ENCODE measurements at regions not wholly inside any gene's neighbourhood (a gene's known extent, or its start where the extent isn't known, plus 50 kb on each side); places are given as distances from the start of the nearest gene placed in this dataset.
"Not testable (repeated sequence)": the region's sequence is repeated elsewhere in the genome, so short reads cannot be mapped to it uniquely, and the experiment has no call there.

DNA sequence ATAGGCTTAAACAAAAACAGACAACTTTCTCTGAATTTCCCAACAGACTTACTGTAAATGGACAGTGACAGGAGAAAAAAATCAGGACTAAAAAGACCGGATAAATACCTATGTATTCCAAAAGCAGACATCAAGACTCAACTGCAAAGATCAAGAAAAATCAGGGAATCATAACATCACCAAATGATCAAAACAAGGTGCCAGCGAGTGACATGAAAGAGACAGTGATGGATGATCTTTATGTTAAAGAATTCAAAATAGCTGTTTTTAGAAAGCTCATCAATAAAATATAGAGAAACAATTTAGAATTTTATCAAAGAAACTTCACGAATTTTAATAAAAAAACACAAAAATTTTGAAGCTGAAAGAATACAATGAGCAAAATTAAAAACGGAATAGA is 952.5 kb upstream of the ATXN7L3B start:
- no peak for DNase-seq

DNA sequence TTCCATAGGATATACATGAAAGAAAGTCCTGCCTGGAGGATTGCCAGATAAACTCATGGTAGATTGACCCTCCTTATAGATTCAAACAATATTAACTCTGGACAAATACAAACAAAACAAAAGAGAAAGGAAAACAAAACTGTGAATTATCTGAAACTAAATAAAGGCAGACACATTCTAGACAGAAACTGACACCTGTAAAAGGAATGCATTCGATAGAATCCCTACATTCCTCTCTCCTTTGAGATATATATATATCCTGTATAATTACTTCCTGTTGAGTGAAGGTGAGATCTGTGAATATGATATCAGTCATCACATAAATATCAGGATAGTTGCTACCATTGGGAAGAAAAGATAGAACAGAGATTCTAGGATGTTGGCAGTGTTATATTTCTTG is 948.4 kb upstream of the ATXN7L3B start:
- DNase-seq, result no peak

DNA sequence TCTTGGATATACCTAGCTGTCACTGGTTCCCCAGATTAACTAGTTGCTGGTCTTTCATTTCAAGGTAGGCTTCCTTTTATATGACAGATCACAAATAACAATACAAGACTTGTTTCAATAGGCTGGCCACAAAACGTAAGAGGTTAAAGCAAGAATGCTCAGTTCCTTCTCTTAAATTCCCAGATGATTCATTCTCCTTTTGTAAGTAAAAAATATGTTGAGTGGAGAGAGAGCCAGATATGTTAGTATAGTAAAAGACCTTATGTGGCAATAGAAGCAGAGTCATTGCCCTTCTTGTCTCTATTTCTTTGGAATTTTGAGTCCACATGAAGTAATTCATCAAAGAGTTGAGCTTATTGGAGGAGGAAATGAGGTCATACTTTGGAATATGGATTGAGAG is 939.0 kb upstream of the ATXN7L3B start:
- no peak for DNase-seq

DNA sequence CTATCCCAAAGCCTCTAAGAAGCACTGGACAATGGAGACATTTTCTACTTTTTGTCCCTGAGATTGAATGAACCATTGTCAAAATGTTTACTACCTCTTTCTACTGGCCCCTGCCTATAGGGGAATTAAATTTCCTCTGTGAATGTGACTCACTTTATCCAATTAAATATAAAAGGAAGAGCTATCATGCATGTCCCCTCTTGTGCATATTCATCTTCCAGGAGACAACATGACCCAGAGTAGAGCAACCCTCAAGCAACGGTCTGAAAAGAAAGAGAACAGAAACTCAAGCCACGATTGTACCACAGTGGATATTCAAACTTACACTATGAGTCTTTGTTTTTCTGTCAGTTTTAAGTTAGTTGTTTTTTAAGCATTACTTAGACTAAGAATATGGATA is 938.4 kb upstream of the ATXN7L3B start:
- DNase-seq, result no peak

DNA sequence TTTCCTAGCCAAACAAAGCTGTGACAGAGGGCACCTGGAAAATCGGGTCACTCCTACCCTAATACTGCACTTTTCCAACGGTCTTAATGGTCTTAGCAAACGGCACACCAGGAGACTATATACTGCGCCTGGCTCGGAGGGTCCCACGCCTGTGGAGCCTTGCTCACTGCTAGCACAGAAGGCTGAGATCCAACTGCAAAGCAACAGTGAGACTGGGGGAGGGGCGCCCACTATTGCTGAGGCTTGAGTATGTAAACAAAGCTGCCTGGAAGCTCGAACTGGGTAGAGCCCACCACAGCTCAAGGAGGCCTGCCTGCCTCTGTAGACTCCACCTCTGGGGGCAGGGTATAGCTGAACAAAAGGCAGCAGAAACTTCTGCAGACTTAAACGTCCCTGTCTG is 931.7 kb upstream of the ATXN7L3B start:
- not testable (repeated sequence) for DNase-seq

DNA sequence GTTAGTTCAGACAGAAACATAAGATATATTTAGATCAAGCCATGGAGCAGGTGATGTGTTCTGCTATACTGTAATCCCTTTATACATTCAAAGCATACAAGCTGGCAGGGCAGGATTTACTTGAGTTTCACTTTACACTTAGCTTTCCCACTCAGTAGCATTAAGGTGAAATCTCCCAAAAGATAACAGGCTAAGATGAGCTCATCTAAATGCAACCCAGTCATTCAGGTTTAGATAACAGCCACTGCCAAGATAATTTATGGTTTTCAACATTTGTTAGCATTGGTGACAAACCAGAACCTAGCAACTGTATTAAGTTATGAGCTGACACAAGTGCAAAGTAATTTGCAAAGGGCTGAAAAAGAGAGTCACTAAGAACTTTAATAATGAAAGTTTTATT is 925.1 kb upstream of the ATXN7L3B start:
- DNase-seq, result no peak

DNA sequence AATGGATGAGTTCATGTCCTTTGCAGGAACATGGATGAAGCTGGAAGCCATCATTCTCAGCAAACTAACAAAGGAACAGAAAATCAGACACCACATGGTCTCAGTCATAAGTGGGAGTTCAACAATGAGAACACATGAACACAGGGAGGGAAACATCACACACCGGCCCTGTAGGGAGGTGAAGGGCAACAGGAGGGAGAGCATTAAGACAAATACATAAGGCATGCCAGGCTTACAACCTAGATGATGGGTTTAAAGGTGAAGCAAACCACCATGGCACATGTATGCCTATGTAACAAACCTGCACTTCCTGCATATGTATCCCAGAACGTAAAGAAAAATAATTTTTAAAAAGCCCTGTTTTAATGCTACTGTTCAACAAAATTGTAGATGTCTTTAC is 914.2 kb upstream of the ATXN7L3B start:
- no peak for DNase-seq

DNA sequence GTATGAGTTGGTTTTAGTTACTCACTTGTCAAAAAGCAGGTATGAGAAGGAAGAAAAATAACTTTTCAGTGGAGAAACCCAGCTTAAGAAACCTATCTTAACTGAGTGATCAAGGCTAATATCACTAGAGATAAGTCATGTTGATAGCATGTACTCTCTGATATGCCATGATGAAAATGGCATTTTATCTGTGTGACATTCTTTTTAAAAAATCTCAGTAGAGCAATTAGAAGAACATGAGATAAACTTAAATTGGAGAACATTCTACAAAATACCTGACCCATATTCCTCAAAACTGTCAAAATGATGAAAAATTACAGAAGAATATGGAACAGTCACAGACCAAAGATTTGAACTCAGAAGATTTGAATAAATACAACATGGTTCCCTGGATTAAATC is 912.4 kb upstream of the ATXN7L3B start:
- DNase-seq, result no peak

DNA sequence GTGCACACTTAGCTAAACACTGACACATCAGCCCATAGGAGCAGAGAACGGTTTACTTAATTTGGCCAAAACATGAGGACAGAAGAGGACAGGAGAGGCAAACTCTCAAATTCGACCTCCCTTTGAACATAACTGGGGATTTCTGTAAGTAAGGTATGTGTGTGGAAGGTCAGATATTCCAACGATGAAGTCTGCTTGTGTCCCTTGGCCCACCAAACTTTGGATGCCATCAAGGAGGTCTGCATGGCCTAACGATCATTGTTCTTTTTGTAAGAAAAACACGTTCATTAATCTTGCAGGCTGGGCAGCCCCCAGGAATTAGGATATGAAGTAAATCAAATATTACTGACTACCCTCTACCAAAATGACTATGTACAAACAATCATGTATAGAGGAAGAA is 908.5 kb upstream of the ATXN7L3B start:
- DNase-seq, result no peak

DNA sequence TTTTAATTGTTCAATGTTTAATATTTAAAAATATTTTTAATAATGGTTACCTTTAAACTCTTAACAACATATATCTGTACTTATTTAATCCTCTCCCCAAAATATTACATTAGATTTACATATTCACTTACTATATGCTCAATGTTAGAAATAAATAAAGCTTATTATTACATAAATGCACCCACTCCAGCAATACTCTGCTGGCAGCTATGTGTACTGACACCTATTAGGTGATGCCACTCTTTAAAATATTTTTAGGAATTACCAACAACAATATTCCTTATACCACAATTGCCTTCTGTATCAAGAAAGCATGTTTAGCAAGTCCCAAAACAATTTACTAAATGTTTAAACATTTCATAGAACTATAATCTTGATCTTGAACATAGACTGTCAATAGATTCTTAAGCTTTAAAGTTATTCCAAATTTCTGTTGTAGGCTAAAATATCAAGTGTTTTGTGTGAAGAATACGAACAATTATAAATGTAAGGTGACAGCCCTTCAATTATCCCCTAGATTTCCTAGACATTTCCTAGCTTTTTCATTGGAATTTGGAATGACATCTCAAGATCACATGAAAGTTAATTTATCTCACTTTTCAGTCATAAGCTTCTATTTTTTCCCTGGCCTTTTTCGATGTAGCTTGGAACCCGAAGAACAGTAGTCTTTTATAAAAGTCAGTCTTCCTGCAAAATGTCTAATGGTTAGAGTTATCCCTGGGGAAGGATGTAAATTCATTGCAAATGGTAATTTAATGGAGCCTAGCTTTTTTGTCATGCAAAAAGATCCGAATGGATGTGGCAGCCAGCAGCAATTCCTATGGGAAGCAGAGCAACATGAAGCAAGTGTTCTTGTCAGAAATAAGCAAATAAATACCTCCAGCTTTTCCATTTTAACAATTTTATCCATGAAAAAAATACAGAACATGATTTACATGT is 907.5 kb upstream of the ATXN7L3B start:
- DNase-seq, result no peak

DNA sequence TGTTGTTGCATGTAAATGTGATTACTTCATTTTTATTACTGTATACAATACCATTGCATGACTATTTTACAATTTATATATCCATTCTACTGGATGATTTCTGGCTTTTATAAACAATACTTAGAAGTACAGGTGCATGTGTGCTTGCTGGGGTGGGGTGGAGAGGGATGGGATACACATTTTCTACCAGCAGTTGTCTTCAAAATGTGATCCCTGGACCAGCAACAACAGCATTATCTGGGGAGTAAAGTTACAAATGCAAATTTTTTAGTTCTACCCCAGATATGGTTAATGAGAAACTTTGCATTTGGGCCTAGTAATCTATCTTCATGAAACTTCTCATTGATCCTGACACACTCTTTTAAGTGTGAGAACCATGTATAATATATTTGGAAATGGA is 905.4 kb upstream of the ATXN7L3B start:
- DNase-seq, result no peak

DNA sequence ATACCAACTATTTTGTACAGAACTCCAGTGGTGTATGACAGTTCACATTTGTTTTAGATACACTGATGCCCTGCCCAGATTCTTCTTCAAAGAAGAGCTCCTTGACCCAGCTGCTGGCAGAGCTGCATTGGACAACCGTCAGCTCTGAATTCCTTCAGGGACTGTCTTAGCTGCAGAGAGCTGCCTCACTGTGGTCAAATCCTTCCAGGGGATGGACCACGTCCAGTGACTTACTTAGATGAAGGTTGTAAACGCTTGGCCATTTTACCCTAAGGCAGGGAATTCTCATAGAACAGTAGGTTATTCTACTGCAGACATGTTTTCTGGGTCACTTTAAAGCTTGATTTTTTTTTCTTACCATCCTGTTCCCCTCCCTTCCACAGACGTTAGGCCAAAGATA is 905.0 kb upstream of the ATXN7L3B start:
- no peak for DNase-seq

DNA sequence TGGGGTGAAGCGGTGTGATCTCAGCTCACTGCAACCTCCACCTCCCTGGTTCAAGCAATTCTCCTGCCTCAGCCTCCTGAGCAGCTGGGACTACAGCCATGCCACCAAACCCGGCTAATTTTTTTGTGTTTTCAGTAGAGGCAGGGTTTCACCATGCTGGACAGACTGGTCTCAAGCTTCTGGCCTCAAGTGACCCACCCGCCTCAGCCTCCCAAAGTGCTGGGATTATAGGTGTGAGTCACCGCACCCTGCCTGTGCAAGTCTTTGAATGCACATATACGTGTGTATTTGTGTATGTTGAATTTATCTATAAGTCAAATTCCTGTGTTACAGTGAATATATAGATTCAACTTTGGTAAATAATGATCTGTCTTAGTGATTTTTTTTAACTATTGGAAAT is 898.2 kb upstream of the ATXN7L3B start:
- DNase-seq, result not testable (repeated sequence)

DNA sequence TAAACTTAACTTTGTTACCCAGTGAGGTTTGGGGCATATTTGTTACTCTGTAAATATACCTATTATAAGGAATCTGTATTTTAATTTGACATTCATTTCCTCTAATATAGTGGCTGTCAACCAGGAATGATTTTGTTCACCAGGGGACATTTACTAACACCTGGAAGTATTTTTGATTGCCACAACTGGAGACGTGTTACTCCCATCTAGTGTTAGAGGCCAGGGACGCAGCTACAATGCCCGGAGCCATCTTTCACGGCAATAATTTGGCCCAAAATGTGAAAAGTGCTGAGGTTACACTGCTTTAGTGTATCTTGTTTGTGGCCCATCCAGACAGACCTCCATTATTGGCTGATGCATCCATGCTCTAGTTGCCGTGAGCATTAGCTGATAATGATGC is 881.3 kb upstream of the ATXN7L3B start:
- DNase-seq, result no peak

DNA sequence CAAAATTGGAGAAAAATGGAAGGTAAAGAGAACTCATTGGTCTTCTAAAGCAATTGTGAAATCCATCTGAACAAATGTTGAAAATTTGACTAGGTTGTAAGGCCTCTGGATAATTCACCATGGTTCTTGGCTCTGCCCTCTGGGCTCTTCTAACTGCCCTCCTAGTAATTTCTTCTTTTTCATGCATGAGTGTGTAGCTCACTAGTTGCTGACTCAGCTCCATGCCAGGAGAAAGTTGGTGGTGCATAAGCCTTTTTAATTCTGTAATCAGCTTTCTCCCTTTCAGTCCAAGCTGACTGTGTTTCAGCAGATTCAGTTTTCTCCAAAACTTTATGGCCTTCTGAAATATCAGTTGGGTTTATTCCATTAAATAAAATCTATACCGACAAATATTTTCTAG is 877.8 kb upstream of the ATXN7L3B start:
- DNase-seq, result no peak

DNA sequence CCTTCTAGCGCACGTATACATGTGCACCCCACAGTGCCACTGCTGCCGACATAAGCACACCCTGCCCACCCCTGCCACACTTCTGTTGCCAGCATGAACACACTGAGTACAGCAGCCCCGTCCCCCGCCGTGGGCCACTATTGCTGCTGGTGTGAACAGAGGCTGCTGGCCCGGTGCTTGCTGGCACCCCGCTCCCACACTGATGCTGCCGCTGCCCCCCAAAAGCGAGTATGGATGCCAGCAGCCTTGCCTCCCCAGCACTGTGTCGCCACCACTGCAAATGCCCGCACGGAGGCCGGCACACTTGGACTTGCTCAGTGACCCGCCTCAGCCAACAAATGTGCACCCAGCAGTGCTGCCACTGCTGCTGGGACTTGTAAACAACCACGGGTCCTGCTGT is 872.4 kb upstream of the ATXN7L3B start:
- no peak for DNase-seq

DNA sequence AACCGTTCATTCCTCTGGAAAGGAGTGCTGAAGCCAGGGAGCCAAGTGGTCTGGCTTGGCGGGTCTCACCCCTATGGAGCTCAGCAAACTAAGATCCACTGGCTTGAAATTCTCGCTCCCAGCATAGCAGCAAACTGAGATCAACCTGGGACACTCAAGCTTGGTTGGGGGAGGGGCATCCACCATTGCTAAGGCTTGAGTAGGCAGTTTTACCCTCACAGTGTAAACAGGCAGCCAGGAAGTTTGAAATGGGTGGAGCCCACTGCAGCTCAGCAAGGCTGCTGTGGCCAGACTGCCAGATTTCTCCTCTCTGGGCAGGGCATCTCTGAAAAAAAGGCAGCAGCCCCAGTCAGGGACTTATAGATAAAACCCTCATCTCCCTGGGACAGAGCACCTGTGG is 866.1 kb upstream of the ATXN7L3B start:
- DNase-seq, result not testable (repeated sequence)

DNA sequence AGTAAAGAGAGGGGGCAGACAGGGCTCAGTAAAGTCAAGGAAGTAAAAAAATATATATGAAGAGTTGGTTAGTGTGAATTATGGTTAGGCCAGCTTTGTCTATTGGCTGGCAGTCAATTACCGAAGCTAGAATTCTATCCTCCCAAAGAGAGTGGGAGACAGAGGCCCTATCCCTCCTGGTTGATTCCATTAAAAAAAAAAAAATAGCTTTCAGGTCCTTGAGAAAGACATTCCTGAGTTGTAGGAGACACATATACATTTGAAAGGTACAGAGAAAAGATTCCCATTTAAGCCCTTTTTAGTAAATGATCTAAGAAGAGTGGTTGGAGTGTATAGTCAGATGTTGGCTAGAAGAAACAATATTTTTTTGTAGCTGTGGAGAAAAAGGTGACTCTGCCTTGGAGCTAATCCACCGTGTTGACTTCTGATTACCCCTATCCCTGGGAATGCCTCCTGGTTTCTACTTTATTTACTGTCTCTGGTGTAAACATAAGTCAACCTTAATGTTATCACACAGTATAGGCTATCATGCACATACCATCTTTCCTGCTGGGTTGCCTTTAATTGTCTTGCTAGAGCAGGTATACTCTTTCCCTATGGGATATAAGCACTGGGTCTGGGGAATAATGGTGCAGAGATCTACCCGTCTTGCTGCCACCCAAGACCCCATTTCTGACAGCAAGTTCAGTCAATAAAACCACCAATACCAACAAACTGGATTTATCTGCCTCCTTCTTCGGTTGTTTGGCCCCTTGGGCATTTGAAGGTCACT is 859.9 kb upstream of the ATXN7L3B start:
- no peak for DNase-seq

DNA sequence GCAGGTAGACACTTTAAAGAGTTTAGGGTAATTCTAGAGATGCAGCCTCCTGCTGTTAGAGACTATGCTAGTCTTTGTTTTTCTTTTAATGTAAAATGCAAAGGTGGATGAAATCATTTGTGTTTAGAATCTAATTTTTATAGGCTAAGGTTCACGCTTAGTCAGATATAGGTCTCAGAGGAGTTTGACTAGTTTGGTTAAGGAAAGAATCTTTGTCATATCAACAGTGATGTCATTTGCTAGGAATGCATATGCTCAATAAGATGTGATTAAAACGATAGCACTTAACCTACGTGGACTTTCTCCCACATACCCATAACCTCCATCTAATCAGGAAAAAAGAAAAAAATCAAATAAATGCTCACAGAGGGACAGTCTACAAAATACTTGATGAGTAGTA is 859.3 kb upstream of the ATXN7L3B start:
- no peak for DNase-seq

DNA sequence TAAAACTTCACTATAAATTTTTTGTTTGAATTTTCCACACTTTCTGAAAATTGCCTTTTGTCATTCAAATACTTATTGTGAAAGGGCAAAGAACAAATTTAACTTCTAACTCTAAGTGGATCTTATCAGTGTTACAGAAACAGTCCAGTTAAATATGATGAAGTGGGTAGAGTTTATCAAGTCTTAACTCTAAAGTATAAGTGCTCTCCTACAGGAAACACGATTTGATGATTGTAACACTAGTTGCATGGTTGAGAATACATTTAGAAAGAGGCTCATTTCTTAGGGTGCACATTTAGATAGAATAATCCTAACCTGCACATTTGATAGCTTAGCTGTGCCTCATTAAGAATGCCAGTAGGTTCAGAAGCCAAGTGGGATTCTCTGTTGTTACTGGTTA is 838.3 kb upstream of the ATXN7L3B start:
- DNase-seq, result no peak

DNA sequence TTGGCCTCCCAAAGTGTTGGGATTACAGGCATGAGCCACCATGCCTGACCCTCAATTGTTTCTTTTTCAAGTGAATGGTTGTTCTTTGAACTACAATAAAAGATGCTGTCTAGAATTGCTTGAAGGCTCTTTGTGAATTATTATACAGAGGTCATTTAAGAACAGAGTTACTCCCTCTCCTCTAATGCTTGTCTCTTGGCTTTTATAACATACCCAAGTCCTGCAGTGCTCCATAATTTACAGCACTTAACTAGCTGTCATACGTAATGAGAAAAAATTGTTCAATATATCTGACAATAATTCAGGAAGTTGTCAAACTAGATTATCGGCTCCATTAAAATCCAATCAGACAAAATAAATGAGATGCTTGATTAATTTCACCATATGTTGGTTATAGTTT is 823.0 kb upstream of the ATXN7L3B start:
- DNase-seq, result no peak

DNA sequence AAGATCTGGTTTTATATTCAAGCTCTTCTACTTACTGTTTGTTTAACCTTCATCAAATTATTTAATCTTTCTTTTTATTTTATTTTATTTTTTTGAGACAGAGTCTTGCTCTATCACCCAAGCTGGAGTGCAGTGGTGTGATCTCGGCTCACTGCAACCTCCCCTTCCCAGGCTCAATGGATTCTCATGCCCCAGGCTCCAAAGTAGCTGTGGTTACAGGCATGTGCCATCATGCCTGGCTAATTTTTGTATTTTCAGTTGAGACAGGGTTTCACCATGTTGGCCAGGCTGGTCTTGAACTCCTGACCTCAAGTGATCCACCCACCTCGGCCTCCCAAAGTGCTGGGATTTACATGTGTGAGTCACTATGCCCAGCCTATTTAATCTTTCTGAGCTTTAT is 821.5 kb upstream of the ATXN7L3B start:
- DNase-seq, result not testable (repeated sequence)

DNA sequence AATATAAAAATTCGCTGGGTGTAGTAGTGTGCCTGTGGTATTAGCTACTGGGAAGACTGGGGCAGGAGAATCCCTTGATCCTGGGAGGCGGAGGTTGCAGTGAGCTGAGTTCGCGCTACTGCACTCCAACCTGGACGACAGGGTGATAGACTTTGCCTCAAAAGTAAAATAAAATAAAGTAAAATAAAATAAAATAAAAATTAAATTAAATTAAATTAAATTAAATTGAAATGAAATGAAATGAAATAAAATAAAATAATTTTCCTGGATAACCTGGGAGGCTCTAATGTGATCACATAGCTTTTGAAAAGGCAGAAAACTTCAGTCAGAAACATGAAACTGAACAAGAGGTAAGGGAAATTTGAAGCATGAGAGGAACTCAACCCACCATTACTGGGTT is 818.4 kb upstream of the ATXN7L3B start:
- DNase-seq, result no peak

DNA sequence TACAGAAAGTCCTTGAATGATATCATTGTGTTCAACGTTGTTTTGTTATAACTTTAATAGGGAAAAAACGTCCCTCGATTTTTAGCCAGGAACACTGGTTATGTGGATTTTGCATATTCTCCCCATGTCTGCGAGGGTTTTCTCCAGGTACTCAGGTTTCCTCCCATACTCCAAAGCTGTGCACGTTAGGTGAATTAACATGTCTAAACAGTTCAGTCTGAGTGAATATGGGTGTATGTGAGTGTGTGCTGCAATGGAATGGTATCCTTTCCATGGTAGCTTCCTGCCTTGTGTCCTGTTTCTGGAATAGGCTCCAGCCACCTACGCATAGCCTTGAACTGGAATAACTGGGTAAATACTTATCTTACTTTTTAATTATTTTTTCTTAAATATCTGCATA is 810.8 kb upstream of the ATXN7L3B start:
- no peak for DNase-seq
